Rectal smooth muscle tissue (tissue), 1 donor: ENCODE measurements at regions not wholly inside any gene's neighbourhood (a gene's known extent, or its start where the extent isn't known, plus 50 kb on each side); places are given as distances from the start of the nearest gene placed in this dataset.

Experiments
- H3K27ac ChIP-seq: one replicate; pipeline ENCODE4 v1.7.0; 2013; ENCODE audit warnings: low read depth, low read length, inconsistent platforms
- H3K27me3 ChIP-seq: one replicate; pipeline ENCODE4 v1.7.0; 2013; ENCODE audit warnings: low read length; ENCODE audit not compliant: control insufficient read depth, insufficient read depth
- H3K36me3 ChIP-seq: one replicate; pipeline ENCODE4 v1.7.0; 2013; ENCODE audit warnings: low read length; ENCODE audit not compliant: control insufficient read depth, insufficient read depth
- H3K4me1 ChIP-seq: one replicate; pipeline ENCODE4 v1.7.0; 2013; ENCODE audit warnings: low read length; ENCODE audit not compliant: control insufficient read depth, insufficient read depth
- H3K4me3 ChIP-seq: one replicate; pipeline ENCODE4 v1.7.0; 2013; ENCODE audit warnings: low read length
- H3K9ac ChIP-seq: one replicate; pipeline ENCODE4 v1.7.0; 2013; ENCODE audit warnings: low read length

- Histone ChIP-seq H3K27me3 (no peaks in the 10 kb centered on the region), H3K4me3 (no peak overlapping the region), H3K36me3 (no peaks in the 10 kb centered on the region), H3K9ac (no peak overlapping the region), H3K27ac (no peak overlapping the region), H3K4me1 (no peaks in the 10 kb centered on the region)
Measured at GRCh38 chr3:181764544-181764943, 52.8 kb downstream of the SOX2 start.

DNA sequence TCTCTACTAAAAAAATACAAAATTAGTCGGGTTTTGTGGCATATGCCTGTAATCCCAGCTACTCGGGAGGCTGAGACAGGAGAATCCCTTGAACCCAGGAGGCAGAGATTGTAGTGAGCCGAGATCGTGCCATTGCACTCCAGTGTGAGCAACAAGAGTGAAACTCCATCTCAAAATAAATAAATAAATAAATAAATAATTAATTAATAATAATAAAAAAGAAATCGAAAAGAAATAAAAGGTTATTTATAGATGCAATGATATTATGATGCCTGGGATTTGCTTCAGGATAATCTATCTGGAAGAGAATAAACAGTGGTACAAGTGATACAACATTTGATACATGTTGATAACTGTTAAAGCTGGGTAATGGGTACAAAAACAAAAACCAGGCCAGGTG is 58.6 kb downstream of the SOX2 start:
- Histone ChIP-seq H3K36me3 (no peaks in the 10 kb centered on the region), H3K4me3 (no peak overlapping the region), H3K4me1 (no peaks in the 10 kb centered on the region)

GRCh38 chr3:181771120-181771519 is 59.4 kb downstream of the SOX2 start:
- Histone ChIP-seq H3K4me1 (no peaks in the 10 kb centered on the region), H3K36me3 (no peaks in the 10 kb centered on the region), H3K9ac (no peak overlapping the region), H3K27me3 (no peaks in the 10 kb centered on the region), H3K4me3 (no peak overlapping the region), H3K27ac (no peak overlapping the region)

More for the DNA sequence above, 58.6 kb downstream of the SOX2 start:
- H3K9ac ChIP-seq = no peak overlapping the region
- H3K27me3 ChIP-seq = no peaks in the 10 kb centered on the region
- H3K27ac ChIP-seq = no peak overlapping the region

- Histone ChIP-seq H3K4me3 (no peak overlapping the region), H3K36me3 (no peaks in the 10 kb centered on the region), H3K27ac (no peak overlapping the region), H3K27me3 (no peaks in the 10 kb centered on the region), H3K4me1 (no peaks in the 10 kb centered on the region), H3K9ac (no peak overlapping the region)
Measured at GRCh38 chr3:181772166-181772565, 60.4 kb downstream of the SOX2 start.

DNA sequence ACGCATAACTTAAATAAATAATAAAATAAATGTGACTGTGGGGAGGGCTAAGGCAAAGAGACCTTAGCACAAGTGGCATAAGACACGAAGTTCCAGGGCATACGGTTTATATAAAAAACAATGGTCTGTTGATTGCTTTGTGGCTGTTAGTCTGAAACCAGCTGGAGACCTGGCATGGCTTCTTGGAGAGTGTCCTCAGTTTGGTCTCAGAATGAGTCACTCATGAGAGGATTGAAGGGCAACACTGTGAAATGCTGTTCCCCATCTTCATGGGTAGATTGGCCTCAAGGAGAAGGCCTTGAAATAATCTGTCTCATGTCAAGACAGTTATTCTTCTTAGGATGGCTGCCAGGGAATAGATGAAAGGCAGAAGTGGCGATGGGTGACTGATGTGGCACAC is 62.2 kb downstream of the SOX2 start:
- Histone ChIP-seq H3K9ac (no peak overlapping the region), H3K27ac (no peak overlapping the region), H3K36me3 (no peaks in the 10 kb centered on the region), H3K27me3 (no peaks in the 10 kb centered on the region), H3K4me1 (no peaks in the 10 kb centered on the region), H3K4me3 (no peak overlapping the region)

- Histone ChIP-seq H3K27ac (no peak overlapping the region), H3K9ac (no peak overlapping the region)
Measured at GRCh38 chr3:181782306-181782954, 70.7 kb downstream of the SOX2 start.

GRCh38 chr3:181790561-181790960 is 78.8 kb downstream of the SOX2 start:
- no peak overlapping the region for H3K4me3 ChIP-seq
- H3K36me3 ChIP-seq = no peaks in the 10 kb centered on the region
- no peak overlapping the region for H3K9ac ChIP-seq
- no peaks in the 10 kb centered on the region for H3K27me3 ChIP-seq
- H3K27ac ChIP-seq = no peak overlapping the region
- H3K4me1 ChIP-seq = no peaks in the 10 kb centered on the region

More at GRCh38 chr3:181782306-181782954, 70.7 kb downstream of the SOX2 start:
- Histone ChIP-seq H3K36me3 (no peaks in the 10 kb centered on the region), H3K4me1 (no peaks in the 10 kb centered on the region), H3K4me3 (no peak overlapping the region), H3K27me3 (no peaks in the 10 kb centered on the region)

DNA sequence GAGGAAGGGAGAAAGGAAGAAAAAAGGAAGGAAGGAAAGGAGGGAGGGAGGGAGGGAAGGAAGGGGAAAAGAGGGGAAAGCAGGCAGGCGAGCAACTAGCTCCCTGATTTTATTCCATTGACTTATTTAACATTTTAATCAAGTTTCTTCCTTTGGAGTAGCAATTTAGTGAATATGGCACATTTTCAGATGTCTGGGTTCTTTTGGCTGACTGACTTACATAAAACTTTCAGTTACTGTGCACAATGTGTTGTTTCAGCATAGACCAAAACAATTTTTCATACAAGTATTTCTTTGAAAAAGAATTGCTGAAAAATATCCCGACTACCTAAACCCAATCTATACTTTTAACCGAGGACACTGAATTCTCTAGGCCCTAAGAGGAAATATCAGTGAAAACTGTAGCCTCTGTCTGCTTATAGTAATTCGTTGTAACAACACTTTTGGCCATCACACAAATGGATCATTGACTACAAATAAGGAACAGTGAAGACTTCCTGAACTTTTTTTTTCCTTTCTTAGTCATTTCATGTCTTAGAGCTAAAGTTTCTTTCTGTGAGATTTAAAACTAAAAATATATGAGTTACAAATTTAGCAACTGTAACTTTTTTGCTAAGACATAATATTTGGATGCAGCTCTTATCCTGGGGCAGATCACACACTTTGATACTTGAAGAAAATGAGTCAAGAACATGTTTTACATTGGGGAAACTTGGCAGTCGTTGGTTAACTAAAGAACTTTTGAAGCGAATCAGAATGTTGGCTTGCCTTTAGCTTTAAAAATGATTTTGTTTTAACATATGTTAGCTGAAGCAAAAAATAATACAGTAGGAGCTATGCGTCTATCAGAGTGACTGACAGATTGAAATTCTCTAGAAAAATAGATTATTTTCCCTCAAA is 79.6 kb downstream of the SOX2 start:
- no peaks in the 10 kb centered on the region for H3K36me3 ChIP-seq
- H3K4me1 ChIP-seq = no peaks in the 10 kb centered on the region
- no peak overlapping the region for H3K9ac ChIP-seq
- H3K27ac ChIP-seq = no peak overlapping the region
- H3K4me3 ChIP-seq = no peak overlapping the region
- H3K27me3 ChIP-seq = no peaks in the 10 kb centered on the region

DNA sequence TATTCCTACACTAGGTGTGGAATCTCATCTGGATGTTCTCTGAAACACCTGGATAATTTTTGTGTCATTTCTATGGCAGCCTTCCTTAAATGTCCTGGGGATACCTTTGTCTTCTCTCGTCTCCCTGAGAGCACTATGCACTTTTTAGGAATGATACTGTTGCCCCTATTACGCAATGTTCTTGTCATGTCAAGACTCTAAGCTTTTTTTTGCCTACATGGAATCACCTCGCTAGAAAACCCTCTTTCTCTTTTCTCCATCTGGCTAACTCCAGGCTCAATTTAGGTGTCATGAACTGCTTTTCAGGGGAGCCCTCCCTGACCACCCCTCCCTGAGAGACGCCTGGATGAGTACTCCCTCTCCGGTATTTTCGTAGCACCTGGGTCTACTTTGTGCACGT is 81.3 kb downstream of the SOX2 start:
- Histone ChIP-seq H3K27me3 (no peaks in the 10 kb centered on the region), H3K36me3 (no peaks in the 10 kb centered on the region), H3K27ac (no peak overlapping the region), H3K4me1 (no peaks in the 10 kb centered on the region), H3K4me3 (no peak overlapping the region), H3K9ac (no peak overlapping the region)

DNA sequence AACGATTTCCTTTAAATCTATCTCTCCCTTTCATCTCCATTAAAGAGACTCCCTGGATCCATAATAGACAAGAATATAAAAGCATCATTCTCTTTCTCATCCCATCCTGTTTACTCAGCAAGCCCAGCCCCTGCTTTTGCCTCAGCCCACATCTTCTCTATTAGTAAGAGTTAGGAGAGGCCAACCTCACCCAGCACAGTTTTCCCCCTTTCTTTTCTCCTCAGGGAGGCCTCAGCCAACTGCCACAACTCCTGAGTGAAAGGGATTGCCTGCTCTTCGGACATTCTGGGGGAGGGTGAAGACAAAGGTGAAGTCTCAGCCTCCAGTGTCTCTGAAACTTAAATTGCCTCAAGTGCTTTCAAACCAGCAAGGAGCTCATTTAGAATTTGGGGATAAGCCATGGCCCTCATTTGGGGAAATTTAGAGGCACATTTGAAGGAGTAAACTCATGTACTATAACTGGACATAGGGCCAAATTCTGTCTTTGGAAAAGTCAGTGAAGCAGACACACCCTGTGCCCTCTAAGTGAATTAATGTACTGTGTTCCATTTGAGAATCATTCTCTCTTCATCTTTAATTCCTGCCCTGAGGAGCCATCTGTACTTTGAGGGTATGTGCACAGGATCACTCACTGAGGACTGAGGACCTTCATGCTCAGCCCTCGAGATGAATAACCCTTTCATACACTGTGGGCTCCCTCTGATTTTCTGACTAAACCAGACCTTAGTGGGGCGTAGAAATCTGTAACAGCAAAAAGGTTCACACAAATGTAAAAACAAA is 82.5 kb downstream of the SOX2 start:
- Histone ChIP-seq H3K9ac (no peak overlapping the region), H3K4me3 (no peak overlapping the region), H3K27me3 (no peaks in the 10 kb centered on the region), H3K4me1 (no peaks in the 10 kb centered on the region), H3K36me3 (no peaks in the 10 kb centered on the region), H3K27ac (no peak overlapping the region)

GRCh38 chr3:181796641-181797040 is 84.9 kb downstream of the SOX2 start:
- Histone ChIP-seq H3K27me3 (no peaks in the 10 kb centered on the region), H3K27ac (no peak overlapping the region), H3K4me3 (no peak overlapping the region), H3K9ac (no peak overlapping the region), H3K36me3 (no peaks in the 10 kb centered on the region), H3K4me1 (no peaks in the 10 kb centered on the region)

DNA sequence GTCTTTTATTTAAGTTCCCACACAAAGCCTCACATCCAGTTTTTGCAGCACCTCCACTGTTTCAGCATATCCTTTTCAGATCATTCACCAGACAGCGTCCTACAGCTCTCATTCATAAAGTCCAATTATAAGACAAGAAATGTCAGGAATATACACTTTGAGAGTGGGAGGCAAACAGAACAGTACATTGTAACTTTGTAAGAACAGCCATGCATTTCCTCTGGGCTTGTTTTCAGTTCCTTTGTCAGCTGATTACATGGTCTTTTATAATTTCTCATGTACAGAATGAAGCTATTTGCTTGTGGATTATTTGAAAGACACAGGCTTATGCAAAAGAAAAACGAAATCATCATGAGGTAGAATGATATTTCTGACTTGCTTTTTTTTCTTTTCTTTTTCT is 85.7 kb downstream of the SOX2 start:
- H3K4me3 ChIP-seq = no peak overlapping the region

More for the DNA sequence above, 85.7 kb downstream of the SOX2 start:
- Histone ChIP-seq H3K27ac (no peak overlapping the region), H3K4me1 (no peaks in the 10 kb centered on the region), H3K36me3 (no peaks in the 10 kb centered on the region), H3K9ac (no peak overlapping the region), H3K27me3 (no peaks in the 10 kb centered on the region)
